ENCODE measurements at regions not wholly inside any gene's neighbourhood (a gene's known extent, or its start where the extent isn't known, plus 50 kb on each side); places are given as distances from the start of the nearest gene placed in this dataset.

GRCh38 chr1:14215151-14215550, 383.3 kb upstream of the KAZN start:
- TF ChIP-seq CTCF (IDR thresholded peaks at IDR 0.05): no peak
- TF ChIP-seq POLR2AphosphoS5 (IDR thresholded peaks at IDR 0.05): no peak
- no peak for TF ChIP-seq POLR2A (IDR thresholded peaks at IDR 0.05; ENCODE audit: low read depth)
